NCI-H510A treated with DMSO at 0.1 percent for 48 hours (cell line): ENCODE measurements at regions not wholly inside any gene's neighbourhood (a gene's known extent, or its start where the extent isn't known, plus 50 kb on each side); places are given as distances from the start of the nearest gene placed in this dataset.

ENCODE experiments used
- DNase-seq: peaks from one replicate; lab custom pipeline; 2025; lab: John Stamatoyannopoulos, UW

GRCh38 chr19:30703645-30704044 is 331.5 kb downstream of the ZNF536 start:
- no peak for DNase-seq

DNA sequence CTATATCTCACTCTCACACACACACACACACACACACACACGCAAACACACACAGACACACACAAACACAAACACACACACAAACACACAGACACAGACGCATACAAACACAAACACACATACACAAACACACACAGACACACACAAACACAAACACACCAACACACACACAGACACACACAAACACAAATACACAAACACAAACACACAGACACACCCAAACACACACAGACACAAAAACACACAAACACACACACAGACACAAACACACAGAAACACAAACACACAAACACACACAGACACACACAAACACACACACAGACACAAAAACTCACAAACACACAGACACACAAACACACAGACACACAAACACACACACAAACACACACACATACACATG is 329.0 kb downstream of the ZNF536 start:
- no peak for DNase-seq

DNA sequence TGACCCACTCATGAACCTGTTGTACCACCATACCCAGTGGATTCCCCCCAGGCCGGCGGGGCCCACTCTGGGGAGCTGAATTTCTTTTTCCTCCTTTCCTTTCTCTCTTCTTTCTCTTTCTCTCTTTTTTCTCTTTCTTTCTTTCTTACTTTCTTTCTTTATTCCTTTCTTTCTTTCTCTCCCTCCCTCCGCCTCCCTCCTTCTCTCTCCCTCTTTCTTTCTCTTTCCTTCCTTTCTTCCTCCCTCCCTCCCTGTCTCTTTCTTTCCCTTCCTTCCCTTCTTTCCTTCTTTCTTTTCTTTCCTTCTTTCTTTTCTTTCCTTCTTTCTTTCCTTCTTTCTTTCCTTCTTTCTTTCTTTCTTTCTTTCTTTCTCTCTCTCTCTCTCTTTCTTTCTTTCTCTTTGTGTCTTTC is 327.7 kb downstream of the ZNF536 start:
- no peak for DNase-seq

- no peak for DNase-seq
These were observed 324.3 kb downstream of the ZNF536 start for GRCh38 chr19:30696514-30696913.

DNA sequence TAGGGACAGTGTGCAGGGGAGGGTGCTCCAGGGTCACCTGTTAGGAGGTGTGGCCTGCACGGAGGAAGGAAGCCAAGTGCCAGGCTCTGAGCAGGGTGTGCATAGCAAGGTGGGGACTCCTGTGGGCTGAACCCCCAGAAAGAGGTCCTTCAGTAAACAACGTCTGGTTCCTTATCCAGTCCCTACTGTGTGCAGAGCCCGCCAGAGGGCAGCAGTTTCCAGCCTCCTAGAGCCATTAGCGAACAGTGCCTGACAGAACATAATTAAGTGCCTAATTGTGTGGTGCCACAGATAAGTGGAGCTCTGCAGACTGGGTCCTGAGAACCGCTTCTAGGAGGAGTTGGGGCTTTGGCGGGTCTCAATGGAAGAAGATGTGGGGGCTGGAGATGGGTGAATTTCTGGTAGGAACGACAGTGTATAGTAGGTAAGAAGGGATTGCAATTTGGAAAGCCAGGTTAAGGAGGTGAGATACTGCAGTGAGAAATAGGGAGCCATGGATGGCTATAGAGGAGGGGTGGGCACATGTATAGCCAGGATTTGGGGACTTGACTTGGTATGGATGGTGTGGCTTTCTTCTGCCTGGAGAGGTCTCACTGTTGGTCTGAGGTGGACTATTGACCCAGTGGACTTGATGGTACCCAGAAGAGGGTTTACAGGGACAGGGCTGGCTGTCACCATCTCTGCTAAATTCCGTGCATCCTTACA is 323.1 kb downstream of the ZNF536 start:
- DNase-seq, result no peak

GRCh38 chr19:30694156-30694755 is 322.1 kb downstream of the ZNF536 start:
- DNase-seq, result no peak

DNA sequence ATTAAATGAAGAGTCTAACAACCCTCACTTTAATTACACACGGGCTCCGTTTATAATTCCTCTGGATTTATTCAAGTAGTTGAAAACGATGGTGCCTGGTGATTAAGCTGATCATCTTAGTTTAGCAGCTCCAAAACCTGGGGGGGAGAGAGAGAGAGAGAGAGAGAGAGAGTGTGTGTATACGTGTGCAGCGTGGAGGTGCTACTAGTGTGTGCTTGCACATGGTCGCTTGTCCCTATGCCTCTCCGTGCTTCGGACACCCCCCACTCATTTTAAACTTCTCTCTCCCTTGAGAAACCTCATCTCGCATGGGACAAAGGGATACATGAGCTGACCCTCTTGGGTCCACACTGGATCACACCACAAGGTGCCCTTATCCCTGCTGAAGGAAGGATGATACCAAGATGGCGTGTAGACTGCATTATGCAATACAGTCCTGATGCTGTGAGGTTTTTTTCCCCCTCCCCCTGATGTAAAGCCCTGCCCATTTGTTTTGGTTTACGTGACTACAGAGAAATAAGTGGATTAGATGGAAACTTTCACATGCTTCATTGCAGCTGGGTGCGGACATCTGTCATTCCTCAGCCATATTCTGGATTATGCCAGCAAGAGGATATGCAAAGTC is 320.8 kb downstream of the ZNF536 start:
- DNase-seq, result no peak

DNA sequence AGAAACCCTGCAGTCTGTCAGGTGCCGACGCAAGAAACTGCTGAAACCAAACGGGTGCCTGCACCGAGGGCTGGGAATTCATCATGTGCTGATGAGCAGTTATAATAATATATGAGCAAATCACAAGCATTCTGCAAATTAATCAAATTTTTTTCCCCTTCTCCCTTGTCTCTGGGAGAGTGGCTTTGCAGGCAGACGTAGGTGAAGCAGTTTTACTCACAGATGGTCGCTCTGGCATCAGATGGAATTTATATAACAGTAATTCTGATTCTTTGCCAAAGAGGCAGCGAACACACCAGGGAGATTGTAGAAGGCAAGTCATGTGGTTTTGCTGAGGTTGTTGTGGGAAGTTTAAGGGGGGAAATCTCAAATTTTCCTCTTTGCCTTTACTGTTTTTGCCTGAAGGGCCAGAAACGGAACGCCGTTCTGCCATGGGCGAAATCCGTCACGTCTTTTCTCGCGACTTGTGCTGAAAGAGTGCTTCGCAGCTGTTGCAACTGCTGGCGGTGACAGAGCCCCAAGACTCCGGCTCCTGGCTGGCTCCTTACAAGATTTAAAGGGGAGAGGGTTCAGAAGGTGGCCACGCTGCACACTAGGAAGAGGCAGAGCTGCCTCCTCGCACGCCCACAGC is 320.1 kb downstream of the ZNF536 start:
- no peak for DNase-seq

DNA sequence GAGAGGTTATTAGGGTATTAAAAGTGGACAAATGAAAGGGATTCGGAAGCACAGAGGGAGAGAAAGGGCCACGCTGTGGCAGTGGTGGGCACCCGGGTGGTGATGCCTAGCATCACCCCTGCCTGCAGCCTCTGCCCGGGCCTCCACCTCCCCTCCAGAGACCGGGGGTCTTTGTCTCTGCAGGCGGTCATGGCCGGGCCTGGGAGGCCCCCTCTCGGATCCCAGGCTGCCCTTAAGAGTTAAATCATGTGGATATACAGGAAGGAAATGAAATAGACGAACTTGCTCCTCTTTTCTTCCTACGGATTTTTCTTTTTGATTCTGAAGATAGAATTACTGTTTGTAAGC is 319.6 kb downstream of the ZNF536 start:
- no peak for DNase-seq

- DNase-seq, result no peak
These were observed 319.0 kb downstream of the ZNF536 start for GRCh38 chr19:30690935-30691818.

DNA sequence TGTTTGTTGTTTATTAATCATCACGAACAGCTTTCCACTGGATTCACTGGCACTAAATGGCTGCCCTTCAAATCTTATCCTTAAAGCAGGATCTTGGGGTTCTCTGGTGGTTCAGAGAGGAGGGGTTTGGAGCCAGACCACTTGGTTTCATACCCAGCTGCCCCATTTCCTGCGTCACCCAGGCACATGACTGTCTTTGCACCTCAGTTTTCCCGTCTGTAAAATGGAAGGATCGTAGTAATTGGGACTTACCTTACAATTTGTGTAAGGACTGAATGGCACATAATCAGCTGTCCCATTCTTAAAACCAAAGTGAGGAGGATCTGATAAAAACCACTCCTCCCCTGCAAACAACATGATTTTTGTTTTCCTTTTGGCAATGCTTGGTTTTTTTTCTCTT is 318.3 kb downstream of the ZNF536 start:
- DNase-seq, result no peak

GRCh38 chr19:30689474-30689873 is 317.3 kb downstream of the ZNF536 start:
- no peak for DNase-seq

GRCh38 chr19:30688696-30689095 is 316.5 kb downstream of the ZNF536 start:
- DNase-seq, result no peak

- DNase-seq, result no peak
These were observed 314.8 kb downstream of the ZNF536 start for GRCh38 chr19:30686826-30687566.

DNA sequence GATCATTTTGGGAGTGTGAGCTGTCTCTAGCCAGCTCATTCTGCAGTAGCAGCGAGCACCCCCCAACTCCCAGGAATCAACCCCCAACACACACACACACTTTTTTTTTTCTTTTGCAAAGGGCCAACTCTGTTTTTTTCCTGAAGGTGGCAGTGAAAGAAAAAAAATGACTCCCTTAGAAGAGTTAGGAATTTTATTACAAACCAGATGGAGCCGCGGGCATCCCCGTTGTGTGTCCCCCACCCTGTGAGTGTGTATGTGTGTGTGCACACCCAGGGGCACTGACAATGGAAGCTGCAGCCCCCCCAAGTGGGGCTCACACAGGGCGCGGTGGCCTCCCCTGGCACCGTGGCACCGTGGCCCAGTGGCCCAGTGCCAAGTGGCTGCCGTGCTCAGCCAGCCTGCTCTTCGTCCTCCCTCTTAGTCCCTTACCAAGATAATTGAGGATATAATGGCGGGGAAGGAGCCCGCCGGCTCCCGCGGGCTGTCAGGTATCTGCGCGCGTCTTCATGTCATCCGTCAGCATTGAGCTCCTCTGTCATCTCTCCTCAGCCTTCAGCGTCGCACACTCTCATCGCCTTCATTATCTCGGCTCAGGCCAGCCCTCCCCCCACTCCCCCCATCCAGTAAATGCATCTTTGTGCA is 314.1 kb downstream of the ZNF536 start:
- DNase-seq, result no peak

GRCh38 chr19:30685426-30686000 is 313.3 kb downstream of the ZNF536 start:
- no peak for DNase-seq

DNA sequence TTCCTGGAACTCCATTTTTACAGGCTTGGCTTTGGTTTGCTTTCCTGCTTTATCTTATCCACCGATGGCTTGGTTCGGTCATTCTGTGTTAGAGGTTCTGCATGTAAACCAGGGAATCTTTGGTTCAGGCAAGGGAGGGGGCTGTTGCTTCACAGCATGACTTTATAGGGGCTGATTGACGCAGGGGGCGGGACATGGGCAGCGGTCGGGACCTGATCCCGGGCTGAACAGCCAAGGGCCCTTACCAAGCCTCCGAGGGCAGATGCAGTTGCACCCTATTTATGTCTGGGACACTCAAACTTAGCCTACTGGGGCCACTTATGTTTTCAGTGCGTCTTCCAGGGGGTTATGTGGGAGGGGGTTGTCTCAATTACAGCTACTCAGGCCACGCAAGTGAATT is 312.4 kb downstream of the ZNF536 start:
- no peak for DNase-seq

DNA sequence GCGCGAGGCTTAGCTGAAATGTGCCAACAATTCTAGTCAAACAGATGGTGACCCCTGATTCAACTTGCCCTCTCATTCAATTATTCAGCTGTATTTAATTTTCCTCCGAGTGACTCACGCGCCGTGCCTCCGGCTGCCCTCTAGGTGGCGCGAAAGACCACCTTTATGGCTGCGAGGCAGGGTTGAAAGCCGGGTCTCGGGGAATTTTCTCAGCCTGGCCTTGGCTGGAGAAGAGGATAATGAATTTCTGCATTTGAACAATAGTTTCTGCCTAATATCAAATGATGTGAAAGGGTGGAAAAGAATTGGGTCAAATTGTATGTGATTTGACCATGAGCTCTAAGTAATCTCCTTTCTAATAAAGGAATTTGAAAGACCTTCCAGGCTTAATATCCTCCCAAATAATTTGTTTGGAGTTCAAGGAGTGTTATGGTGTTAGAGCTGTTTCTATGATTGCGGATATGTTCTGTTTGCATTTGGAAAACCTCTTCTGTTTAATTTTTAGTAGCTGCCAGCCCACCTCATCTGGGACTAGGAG is 310.9 kb downstream of the ZNF536 start:
- DNase-seq, result peak; percentile 48

DNA sequence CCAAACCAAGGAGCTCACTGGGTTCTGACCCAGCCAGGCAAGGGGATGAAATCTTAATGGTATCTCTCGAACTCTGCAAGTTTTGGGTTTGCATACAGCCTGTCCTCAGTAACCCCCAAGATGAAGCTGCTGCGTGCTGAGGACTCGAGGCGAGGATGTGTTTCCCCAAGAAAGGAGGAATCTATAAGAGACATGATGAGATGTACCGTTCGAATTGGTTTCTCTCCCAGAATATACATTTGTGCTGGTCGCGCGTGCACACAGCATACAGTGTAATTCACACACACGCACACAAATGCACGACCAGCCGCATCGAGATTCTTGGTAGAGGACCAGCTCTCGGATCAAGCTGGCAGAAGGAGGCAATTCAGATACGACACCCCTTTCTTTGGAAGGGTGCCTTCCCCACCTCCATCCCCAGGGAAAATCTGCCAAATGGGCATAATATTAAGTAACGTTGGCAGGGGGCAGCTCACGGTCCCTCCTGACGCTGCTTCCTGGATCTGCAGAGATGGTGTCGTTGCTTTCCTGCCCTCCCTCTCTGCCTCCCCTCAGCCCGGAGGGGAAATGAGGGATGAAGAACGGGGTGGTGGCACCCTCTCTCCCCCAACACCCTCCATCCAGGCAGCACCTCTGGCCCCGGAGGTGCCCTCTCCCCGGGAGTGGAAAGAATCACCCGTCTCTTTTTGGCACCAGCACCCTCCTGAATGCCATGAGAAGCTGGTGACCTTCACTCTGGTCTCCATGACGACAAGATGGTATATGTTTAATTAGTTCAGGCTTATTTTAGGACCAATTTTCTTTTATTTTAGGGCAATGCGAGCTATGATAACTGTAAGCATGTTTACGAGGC is 310.2 kb downstream of the ZNF536 start:
- DNase-seq, result no peak
